Esophagus squamous epithelium (tissue), 4 donors: ENCODE measurements at regions not wholly inside any gene's neighbourhood (a gene's known extent, or its start where the extent isn't known, plus 50 kb on each side); places are given as distances from the start of the nearest gene placed in this dataset.

Experiments
- CTCF ChIP-seq, 6 experiments: fragments of 450-650 bp in 4 of 6; fragments of 200-600 bp in 2 of 6; sonication (generic) in 2 of 6; IDR thresholded peaks; one replicate each; pipeline ENCODE4 v1.5.1; 2016 to 2019; ENCODE audit warnings: antibody characterized with exemption in 6 of 6, mild to moderate bottlenecking in 4 of 6, moderate library complexity in 4 of 6
- POLR2A ChIP-seq, 4 donors: fragments of 450-650 bp; IDR thresholded peaks; one replicate each; pipeline ENCODE4 v1.6.1; 2017; ENCODE audit warnings: antibody characterized with exemption in 4 of 4, mild to moderate bottlenecking in 4 of 4, moderate library complexity in 3 of 4

GRCh38 chr2:67776276-67776675, 286.5 kb downstream of the C1D start:
- TF ChIP-seq CTCF (IDR thresholded peaks at IDR 0.05) = no peak
- no peak for TF ChIP-seq POLR2A (IDR thresholded peaks at IDR 0.05)
